Panc1 (cell line): ENCODE measurements at regions not wholly inside any gene's neighbourhood (a gene's known extent, or its start where the extent isn't known, plus 50 kb on each side); places are given as distances from the start of the nearest gene placed in this dataset.

Source experiments
- CTCF ChIP-seq: fragments of 450-650 bp; IDR thresholded peaks from 2 replicates; pipeline ENCODE4 v1.5.1; 2017; ENCODE audit warnings: mild to moderate bottlenecking
- POLR2AphosphoS5 ChIP-seq: IDR thresholded peaks from 2 replicates; pipeline ENCODE4 v1.6.1; 2012; ENCODE audit warnings: mild to moderate bottlenecking, low read depth, low read length, moderate library complexity
- REST ChIP-seq, 2 experiments: IDR thresholded peaks; 2 replicates each; pipeline ENCODE4 v1.6.1; 2011 to 2012; ENCODE audit warnings: low read depth in 2 of 2, control low read depth in 1 of 2, low read length in 1 of 2, mild to moderate bottlenecking in 1 of 2, moderate library complexity in 1 of 2; ENCODE audit not compliant: insufficient read depth in 1 of 2
- SIN3A ChIP-seq: IDR thresholded peaks from 2 replicates; pipeline ENCODE4 v1.6.1; 2012; ENCODE audit warnings: low read depth, mild to moderate bottlenecking, low read length, moderate library complexity, borderline replicate concordance; ENCODE audit not compliant: insufficient read depth
- TCF7L2 ChIP-seq: IDR thresholded peaks from 2 replicates; pipeline ENCODE4 v1.6.1; 2011; ENCODE audit warnings: mild to moderate bottlenecking, low read depth, low read length, inconsistent platforms

GRCh38 chr13:89072979-89073378 lies 1401.8 kb downstream of the SLITRK5 start:
- TF ChIP-seq CTCF (no peak), POLR2AphosphoS5 (no peak), REST (IDR thresholded peaks at IDR 0.05; ENCODE audit: insufficient read depth in 1 of 2, low read depth in 2 of 2, low read length in 1 of 2) (no peak), TCF7L2 (no peak), SIN3A (no peak)
